ENCODE measurements at regions not wholly inside any gene's neighbourhood (a gene's known extent, or its start where the extent isn't known, plus 50 kb on each side); places are given as distances from the start of the nearest gene placed in this dataset.
A peak's percentile ranks its signal among the peaks of the same experiment; 100 is the strongest.
"Not testable (repeated sequence)": the region's sequence is repeated elsewhere in the genome, so short reads cannot be mapped to it uniquely, and the experiment has no call there.

DNA sequence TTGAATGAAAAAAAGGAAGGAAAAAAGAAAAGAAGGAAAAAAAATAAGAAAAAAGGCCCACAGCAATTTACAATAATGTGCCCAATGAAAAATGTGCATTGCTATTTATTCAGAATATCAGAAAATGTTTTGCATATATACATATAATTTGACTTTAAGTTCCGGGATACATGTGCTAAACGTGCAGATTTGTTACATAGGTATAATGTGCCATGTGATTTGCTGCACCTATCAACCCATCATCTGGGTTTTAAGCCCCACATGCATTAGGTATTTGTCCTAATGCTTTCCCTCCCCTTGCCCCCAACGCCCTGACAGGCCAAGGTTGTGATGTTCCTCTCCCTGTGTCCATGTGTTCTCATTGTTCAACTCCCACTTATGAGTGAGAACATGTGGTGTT is 738.0 kb upstream of the CDH6 start:
- DNase-seq = not testable (repeated sequence)

DNA sequence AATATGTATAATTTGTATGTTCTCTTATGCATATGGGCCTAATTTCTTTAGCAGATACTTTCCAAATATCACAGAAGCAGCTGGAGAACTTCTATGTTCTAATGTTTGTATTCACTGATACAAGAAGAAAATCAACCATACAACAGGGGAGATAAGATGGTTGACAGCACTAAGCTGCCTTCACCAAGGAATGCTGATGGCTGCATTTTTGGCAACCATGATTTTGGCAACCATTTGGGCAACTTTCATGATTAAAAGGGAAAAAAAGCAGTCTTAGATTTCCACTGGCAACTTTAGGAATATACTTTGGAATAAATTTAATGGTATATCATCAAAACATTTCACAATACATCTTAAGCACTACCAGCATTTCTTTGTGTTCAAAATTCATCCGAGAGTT is 740.3 kb upstream of the CDH6 start:
- DNase-seq = no peak

DNA sequence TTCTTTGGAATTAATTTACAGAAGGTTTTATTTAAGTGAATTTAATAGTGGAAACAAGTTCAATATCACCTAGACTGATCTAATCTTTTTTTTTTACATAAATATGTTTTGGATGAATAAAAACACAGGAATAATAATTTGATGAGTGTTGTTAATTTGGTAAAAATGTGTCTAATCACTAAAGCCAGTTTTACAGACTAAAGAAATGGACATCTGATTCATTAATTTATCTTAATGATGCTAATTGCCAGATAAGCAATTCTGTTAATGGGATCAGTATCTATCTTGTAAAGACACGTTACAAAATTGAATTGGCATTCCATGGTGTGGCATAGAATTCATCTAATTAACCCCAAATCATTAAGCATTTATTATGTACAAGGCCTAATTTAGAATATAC is 743.3 kb upstream of the CDH6 start:
- DNase-seq = no peak

DNA sequence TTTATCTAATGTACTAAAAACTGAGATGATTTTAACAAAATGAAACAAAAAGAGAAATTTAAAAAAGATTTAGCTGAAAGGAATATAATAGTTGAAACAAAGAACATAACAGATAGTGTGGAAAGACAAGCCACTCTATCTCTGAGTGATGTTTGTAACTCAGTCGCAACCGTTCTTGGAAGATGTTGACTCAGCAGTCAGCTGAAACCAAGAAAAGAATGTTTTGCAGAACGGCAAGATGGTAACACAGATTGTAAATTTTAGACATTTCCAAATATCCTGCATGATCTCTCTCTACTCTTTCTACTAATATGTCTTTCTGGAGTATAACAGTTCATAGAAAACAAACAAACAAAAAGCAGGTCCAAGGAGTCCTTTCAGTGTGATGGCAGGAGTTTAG is 746.1 kb upstream of the CDH6 start:
- DNase-seq = no peak

DNA sequence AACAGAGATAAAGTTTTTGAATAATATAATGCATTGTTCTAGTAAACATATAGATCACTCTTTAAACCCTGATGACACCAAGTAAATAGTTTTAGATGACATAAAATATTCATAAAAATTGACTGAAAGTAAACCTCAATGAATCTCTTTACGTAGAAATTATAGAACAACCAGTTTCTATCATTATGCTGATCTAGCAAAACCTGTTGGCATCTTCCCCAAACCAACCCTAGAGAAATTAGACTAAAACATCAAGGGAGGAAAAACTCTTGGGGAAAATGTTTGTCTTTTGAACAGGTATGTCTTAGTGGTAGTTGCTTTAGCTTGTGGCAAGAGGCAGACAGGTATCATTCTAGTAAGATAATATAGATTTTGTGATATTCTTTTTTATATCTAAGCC is 747.0 kb upstream of the CDH6 start:
- no peak for DNase-seq

DNA sequence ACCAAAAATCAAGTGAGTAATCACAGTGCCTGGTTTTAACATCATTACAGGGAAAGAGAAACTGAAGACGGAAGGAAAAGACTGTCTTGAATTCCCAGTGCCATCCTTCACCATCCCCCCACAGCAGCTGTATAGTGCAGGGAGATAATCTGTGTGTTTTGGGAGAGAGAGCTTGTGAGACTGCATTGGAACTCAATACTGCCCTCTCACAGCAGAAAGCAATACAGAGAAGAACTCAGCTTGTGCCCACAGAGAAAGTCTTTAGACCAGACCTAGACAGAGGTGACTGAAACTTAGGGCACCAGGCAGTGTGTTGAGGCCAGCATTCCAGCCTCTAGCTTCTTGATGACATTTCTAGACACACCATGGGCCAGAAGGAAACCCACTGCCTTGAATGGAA is 754.7 kb upstream of the CDH6 start:
- DNase-seq = no peak

DNA sequence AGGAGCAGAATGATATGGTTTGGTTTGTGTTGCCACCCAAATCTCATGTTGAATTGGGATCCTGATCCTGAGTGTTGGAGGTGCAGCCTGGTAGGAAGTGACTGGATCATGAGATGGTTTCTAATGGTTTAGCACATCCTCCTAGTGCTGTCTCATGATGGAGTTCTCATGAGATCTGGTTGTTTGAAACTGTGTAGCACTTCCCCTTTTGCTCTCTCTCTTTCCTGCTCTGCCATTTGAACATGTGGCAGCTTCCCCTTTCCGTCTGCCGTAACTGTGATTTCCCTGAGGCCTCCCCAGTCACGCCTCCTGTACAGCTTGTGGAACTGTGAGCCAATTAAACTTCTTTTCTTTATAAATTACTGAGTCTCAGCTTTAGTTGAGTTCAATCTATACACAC is 756.8 kb upstream of the CDH6 start:
- DNase-seq = no peak

DNA sequence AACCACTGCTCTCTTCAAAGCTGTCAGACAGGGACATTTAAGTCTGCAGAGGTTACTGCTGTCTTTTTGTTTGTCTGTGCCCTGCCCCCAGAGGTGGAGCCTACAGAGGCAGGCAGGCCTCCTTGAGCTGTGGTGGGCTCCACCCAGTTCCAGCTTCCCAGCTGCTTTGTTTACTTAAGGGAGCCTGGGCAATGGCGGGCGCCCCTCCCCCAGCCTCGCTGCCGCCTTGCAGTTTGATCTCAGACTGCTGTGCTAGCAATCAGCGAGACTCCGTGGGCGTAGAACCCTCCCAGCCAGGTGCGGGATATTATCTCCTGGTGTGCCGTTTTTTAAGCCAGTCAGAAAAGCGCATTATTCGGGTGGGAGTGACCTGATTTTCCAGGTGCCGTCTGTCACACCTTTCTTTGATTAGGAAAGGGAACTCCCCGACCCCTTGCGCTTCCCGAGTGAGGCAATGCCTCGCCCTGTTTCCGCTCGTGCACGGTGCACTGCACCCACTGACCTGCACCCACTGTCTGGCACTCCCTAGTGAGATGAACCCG is 764.5 kb upstream of the CDH6 start:
- peak; percentile 12 for DNase-seq

DNA sequence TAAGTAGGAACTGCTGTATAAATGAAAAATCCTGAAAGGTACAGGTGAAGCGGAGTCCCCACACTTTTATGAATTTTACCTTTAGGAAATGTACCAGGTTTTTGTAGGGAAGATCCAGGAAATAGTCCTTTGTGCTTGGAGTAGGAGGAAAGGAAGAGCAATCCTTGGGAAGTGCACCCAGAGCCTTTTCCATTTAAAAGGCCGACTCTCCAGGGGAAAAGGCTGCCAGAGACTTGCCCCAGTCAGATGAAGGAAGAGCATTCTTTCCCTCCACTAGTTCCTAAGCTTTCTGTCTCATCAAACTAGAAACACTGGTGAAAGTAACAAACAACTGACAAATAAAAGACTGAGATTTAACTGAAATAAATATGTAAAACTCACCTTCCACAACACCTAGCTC is 779.4 kb upstream of the CDH6 start:
- no peak for DNase-seq

DNA sequence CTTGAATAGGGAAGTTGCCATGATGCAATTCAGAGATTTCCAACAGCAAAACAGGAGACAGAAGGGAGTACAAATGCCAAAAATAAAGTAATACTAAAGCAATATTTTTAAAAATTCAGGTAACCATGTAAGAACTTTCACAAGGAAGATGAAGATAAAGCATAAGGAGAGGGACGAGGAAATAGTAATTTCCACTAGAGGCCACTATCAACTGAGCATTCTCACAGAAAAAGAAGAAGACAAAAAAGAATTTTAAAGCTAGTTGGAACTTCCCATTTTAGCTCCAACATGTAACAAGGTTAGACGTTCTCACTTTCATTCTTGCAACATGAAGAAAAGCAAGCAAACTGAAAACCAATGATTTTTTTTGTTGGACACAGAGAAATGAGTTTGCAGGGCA is 779.9 kb upstream of the CDH6 start:
- DNase-seq = no peak

DNA sequence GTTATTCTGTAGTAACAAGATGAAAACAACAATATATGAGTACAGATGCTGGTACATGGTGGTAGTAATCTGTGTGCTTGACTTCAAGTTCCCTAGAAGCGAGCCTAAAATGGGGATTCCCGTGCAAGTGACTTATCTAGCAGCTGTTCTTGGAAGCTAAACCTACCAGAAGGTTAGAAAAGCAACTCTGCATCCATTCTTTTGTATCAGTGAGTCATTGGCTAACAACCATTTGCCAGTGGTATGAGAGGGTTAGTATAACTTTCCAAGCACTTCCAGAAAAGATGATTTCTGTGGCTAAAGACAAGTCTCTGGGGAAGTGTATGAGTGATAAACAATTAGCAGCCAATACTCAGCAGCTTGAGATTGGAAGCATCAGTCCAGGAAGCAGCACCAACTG is 787.7 kb upstream of the CDH6 start:
- DNase-seq = no peak

DNA sequence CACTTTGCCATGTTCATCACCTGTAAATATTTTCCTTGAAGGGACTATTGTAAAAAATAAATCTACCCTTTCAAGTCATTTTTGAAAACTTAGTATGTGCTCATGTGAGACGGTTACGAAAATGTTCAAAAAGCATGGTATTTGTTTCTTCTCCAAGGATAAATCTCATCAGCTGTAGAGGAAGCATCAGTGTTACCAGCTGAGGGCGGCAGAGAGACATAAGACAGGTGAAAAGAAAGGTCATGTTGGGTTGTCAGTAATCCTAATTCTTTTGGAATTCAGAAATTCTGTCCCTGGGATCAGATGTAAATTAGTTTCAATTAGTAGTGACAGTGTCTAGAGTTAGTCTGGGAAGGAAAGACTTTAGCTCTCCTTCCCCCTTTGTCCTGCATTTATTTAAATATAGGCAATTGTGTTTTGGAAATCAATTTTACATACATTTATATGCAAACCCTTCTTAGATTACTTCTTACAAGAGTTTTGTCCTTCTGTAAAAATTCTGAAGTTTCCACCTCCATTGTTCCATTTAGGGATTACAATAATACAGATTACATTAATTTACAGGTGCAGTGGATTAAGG is 791.9 kb upstream of the CDH6 start:
- peak; percentile 42 for DNase-seq

DNA sequence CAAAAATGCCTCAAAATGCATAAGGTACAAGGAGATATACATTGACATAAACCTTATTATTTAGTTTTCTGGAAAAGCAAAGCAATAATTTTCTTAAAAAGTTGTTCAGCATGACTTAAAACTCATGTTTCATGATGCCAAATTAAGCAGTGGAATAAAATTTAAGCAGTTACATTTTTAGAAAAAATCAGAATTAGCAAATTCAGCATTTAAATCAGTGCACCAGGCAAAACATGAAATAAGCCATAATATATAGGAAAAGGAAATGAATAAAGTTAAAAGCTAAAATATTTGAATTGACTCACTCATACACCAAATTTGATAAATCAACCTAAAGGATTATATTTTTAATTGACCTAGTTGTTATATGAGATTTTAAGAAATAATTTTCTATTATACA is 795.1 kb upstream of the CDH6 start:
- no peak for DNase-seq

DNA sequence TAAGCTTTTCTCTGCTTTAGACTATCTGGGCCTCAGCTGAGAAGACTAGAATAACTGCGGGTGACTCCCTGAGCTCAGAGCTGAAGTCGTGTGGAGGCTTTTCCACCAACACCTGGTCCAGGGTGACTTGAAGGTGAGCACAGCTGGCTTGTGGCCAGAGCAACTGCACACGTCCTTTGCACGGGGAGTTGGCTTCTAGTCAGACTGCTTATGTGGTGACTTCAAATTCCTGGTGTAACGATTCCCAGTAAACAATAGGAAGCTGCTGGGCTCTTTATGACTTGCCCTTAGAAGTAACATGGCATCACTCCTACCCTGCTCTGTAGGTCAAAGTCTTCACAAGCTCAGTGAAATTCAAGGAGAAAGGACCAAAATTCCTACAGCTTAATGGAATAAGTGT is 800.6 kb upstream of the CDH6 start:
- no peak for DNase-seq

DNA sequence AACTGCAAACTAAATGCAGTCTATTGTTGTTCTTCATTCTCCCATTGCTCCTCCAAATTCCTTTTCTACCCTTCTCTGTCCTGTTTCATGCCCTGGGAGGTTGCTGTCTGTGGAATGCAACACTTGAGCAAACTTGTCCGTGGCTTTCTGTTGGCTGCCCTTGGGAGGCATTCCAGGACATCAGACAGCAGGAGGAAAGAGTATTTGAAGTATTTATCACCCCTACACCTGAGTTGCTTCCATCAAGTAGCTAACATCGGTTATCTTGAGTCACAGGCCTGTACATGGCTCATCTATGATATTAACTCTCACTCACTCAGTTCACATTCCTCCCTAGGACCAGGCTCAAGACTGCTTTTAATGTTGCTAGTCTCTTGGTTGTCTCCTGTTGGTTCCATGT is 803.4 kb upstream of the CDH6 start:
- no peak for DNase-seq

DNA sequence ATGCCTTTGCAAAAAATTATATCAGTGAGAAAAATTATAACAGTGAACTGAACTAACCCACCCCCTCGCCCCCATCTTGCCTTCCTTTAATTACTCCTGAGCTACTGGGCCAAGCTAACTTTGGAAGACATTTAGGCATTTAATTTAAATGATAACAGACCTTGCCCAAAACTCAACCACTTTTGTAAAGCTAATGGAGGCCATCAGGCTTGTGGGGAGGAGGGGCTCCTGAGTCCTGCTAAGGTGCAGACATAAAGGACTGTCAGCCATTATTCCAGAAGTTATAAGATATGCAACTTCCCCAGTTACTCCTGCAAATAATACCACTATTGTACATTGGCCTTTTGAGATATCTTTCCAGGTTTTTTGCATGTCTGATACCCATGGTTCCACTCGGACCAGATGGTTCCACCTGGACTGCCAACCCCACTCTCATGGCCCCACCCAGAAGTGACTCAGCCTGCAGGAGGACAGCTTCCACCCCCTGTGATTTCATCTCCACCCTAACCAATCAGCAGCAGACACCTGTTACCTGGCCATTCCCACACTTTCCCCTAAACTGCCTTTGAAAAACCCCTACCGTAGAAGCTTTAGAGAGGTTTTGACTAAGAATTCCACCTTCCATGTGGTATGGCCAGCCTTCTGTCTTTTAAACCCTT is 805.4 kb upstream of the CDH6 start:
- no peak for DNase-seq

DNA sequence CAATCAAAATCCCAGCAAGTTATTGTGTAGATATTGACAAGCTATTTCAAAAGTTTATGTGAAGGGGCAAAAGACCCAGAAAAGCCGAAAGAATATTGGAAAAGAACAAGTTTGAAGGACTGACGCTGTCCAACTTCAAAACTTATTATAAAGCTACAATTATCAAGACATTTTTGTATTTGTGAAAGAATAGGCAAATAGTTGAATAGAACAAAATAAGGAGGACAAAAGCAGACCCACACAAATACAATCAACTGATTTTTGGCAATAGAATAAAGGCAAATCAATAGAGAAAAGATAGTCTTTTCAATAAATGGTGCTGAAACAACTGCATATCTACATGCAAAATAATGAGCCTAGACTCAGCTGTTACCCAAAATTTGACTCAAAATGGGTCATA is 807.7 kb upstream of the CDH6 start:
- no peak for DNase-seq

DNA sequence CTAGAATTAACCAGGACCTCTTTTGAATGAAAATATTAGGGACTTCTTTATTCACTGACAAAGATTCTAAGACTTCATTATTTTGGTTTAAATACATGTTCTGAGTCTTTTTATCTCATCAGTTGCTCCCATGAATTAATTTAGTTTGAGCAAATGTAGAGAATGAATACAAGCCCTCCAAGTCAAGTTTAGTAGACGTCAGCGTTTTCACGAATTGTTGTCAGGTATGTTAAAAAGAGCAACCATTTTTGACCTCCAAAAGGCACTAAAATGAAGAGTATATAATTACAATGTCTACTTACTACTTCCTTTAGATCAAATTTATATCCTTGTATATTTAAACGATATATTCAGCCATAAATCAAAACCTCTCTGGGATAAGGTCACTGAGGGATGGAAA is 809.3 kb upstream of the CDH6 start:
- DNase-seq = no peak

DNA sequence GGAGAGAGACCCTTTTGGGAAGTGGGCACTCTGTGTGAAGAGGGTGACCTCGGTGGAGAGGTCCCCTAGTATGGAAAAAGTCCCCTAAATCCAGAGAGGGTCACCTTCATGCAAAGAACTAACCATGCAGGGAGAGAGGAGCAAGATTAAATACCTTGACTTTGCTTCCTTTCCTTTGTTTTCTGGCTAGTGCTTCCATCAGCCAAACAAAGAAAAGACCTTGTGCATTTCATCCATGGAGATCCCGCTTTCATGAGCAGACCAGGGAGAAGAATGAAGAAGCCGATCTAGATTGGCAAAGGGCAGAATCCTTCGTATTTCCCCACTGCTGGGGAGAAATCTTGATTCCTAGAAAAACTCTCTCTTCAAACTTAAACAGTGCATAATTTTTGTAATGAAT is 813.3 kb upstream of the CDH6 start:
- no peak for DNase-seq

DNA sequence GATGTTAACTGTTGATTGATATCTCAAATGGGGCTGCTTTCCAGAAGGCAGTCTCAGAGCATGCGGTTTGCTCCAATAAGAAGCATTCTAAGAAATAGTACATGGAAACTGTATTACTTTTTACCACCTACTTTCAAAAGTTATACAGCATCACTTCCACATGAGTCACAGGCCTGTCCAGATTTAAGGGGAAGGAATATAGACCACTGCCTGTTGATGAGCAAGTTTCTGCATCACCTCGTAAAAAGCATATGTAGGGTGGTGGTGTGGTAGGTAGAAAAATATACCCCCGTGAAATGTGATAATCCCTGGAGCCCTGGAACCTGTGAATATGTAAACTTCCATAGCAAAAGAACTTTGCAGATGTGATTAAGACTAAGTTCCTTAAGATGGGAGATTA is 816.6 kb upstream of the CDH6 start:
- no peak for DNase-seq

DNA sequence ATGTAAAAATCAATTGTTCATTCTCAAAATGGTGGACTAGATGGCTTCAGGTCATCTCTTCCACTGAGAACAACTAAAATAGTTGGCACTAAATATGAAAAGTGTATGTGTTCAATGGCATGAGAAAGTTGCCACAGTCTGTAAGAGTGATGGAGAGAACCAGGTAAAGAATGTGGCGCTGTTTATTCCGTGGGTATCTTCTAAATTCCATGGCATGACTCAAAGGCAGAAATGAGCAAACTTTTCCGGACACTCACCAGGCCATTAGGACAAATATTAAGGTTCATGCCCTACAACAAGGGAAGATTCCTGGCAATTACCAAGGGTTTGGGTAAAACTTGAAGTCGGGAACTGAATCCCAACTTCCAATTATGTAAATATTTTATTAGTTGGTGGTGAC is 825.4 kb upstream of the CDH6 start:
- no peak for DNase-seq

DNA sequence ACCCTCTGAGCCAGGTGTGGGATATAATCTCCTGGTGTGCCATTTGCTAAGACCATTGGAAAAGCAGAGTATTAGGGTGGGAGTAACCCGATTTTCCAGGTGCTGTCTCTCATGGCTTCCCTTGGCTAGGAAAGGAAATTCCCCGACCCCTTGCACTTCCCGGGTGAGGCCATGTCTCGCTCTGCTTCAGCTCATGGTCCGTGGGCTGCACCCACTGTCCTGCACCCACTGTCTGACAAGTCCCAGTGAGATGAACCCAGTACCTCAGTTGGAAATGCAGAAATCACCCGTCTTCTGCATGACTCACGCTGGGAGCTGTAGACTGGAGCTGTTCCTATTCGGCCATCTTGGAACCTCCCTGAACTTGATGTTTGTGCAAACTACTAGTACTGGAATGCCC is 828.5 kb upstream of the CDH6 start:
- not testable (repeated sequence) for DNase-seq

DNA sequence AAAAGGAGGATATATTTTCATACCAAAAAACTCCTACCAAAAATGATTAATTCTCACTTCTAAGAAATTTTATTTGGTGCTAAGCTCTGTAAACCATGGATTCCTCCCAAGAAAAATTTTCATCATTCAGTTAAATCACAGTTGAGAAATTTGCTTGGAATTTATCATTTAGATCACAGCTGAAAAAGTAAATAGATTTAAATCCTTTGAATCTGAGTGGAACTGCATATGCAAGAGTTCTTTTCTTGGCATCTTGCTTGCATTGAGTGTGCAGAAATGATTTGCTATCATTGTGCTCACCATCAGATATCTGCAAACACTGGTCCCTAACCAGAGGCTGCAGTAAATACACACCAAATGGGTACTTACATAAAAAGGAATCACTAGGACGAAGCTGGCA is 836.1 kb upstream of the CDH6 start:
- DNase-seq = no peak

DNA sequence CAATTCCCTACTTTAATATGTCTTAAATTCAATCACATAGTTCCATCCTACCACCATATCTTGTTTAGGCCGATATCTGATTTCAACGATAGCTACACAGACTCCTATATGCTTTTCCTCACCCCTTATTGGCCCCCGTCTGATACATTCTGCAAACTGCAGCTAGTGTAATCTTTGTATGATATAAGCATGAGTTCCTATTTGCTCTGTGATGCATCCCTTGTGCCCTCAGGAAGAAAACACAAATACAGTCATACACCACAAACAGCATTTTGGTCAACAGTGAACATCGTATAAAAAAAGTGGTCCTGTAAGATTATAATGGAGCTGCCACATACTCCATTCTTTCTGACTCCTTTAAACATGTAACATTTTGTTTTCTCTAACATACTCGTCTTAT is 837.8 kb upstream of the CDH6 start:
- DNase-seq = no peak

DNA sequence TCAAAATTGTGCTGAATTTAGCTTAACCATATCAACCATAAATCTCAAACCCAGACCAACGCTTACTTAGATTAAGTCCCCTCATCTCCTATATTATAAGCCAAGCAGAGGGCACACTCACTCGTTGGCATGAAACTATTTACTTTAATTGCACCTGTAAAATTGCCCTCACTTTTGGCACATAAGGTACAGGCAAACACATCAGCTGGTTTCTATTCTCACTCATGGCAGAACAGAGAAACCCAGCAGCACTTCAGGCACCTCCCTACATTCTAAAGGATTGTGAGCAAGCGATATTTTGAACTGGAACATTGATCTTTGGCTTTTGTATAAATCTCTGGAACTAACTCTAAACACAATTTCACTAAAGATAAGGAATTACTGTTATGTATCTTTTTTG is 845.6 kb upstream of the CDH6 start:
- DNase-seq = no peak

Measured in NCI-H2171 treated with DMSO at 0.1 percent for 48 hours (cell line).